Calu3 (cell line): ENCODE measurements at regions not wholly inside any gene's neighbourhood (a gene's known extent, or its start where the extent isn't known, plus 50 kb on each side); places are given as distances from the start of the nearest gene placed in this dataset.

Source experiments
- BruUV-seq: library from RNA; stranded (reverse); fragments of 400-500 nt; replicated peaks from 2 replicates; lab custom pipeline; 2021; lab: Mats Ljungman, UMichigan
- CTCF ChIA-PET: fragments of 300-600 bp; sonication (Branson Sonifier 250); formaldehyde crosslinking; loops from one replicate; lab custom pipeline; 2022; ENCODE audit warnings: antibody characterized with exemption; lab: Charles Lee
- DNase-seq: peaks from one replicate; pipeline ENCODE4 v3.0.0; 2022
- H3K27ac Mint-ChIP-seq: one replicate; pipeline ENCODE4 v1.8.0; 2022; ENCODE audit warnings: mixed read lengths; ENCODE audit not compliant: unreplicated experiment
- H3K27me3 Mint-ChIP-seq: one replicate; pipeline ENCODE4 v1.8.0; 2022; ENCODE audit warnings: mixed read lengths; ENCODE audit not compliant: unreplicated experiment
- H3K36me3 Mint-ChIP-seq: one replicate; pipeline ENCODE4 v1.8.0; 2022; ENCODE audit warnings: mild to moderate bottlenecking, moderate library complexity, mixed read lengths; ENCODE audit not compliant: insufficient read depth, unreplicated experiment
- H3K4me1 Mint-ChIP-seq: one replicate; pipeline ENCODE4 v1.8.0; 2022; ENCODE audit warnings: mild to moderate bottlenecking, low read depth, mixed read lengths; ENCODE audit not compliant: unreplicated experiment
- H3K4me3 Mint-ChIP-seq: one replicate; pipeline ENCODE4 v1.8.0; 2022; ENCODE audit warnings: mild to moderate bottlenecking, low read depth, moderate library complexity, mixed read lengths; ENCODE audit not compliant: unreplicated experiment
- H3K9me3 Mint-ChIP-seq: one replicate; pipeline ENCODE4 v1.8.0; 2022; ENCODE audit warnings: low read depth, mixed read lengths; ENCODE audit not compliant: unreplicated experiment
- CTCF ChIP-seq: fragments of 200-600 bp; IDR thresholded peaks from one replicate; pipeline ENCODE4 v1.8.0; 2022; ENCODE audit warnings: antibody characterized with exemption; ENCODE audit not compliant: unreplicated experiment
- intact Hi-C: fragments of 100-400 bp; cut with micrococcal nuclease; formaldehyde crosslinking; loops from one replicate; pipeline ENCODE4 v1.10.0; 2022; ENCODE audit not compliant: unreplicated experiment

GRCh38 chr4:123517971-123518370 lies 121.4 kb downstream of the SPRY1 start:
- no peak for TF ChIP-seq CTCF
- intact Hi-C loops = no loop called here
- CTCF ChIA-PET = no interaction called here
- DNase-seq = no peak
- H3K36me3 Mint-ChIP-seq = no peaks in the 10 kb centered on the region
- no peaks in the 10 kb centered on the region for H3K9me3 Mint-ChIP-seq
- no peak overlapping the region for H3K27ac Mint-ChIP-seq
- no peaks in the 10 kb centered on the region for H3K4me1 Mint-ChIP-seq
- no TSS peak for BruUV-seq
- no peaks in the 10 kb centered on the region for H3K27me3 Mint-ChIP-seq
- H3K4me3 Mint-ChIP-seq = no peak overlapping the region

DNA sequence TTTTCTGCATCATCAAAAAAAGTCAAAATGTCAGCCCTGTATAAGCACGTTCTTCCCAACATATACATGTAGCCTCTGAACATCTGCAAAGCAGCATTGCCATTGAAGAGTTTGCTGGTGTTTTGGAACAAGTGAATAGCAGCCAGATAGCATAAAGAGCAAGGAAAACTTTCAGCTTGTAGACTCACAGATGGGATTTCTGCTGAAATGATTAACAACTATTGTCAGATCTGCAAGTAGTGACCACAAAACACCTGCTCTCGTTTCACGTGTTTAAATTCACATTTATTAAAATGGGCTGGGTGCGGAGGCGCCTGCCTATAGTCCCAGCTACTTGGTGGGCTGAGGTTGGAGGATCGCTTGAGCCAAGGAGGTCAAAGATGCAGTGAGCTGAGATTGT lies 123.7 kb downstream of the SPRY1 start:
- DNase-seq = no peak
- CTCF ChIA-PET = no interaction called here
- Mint-ChIP-seq H3K36me3 (no peaks in the 10 kb centered on the region), H3K4me1 (no peaks in the 10 kb centered on the region), H3K9me3 (no peaks in the 10 kb centered on the region), H3K27ac (no peak overlapping the region), H3K4me3 (no peak overlapping the region), H3K27me3 (no peaks in the 10 kb centered on the region)
- intact Hi-C loops = no loop called here
- no peak for TF ChIP-seq CTCF
- BruUV-seq = no TSS peak

DNA sequence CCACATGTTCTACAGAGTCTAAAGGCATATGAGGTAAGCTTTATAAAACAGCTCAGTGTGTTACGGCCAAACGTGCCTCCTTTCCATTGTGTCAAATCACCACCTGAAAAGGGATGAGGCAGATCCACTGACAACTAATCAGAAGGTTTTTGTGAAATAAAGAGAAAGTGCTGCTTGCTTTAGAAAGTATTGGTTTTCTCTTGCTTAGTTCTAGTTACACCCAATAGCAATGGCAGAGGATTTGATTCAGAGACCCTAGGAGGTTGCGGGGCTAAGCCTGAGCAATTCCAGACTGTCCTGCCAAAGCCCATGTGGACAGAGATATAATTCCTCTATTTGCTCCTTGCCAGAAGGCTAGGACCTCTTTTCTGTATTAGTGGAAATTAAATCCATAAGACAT lies 125.5 kb downstream of the SPRY1 start:
- H3K4me3 Mint-ChIP-seq = no peak overlapping the region
- H3K27me3 Mint-ChIP-seq = no peaks in the 10 kb centered on the region
- H3K36me3 Mint-ChIP-seq = no peaks in the 10 kb centered on the region
- no peak for DNase-seq
- H3K9me3 Mint-ChIP-seq = no peaks in the 10 kb centered on the region
- no peaks in the 10 kb centered on the region for H3K4me1 Mint-ChIP-seq
- CTCF ChIA-PET = no interaction called here
- no peak for TF ChIP-seq CTCF
- no peak overlapping the region for H3K27ac Mint-ChIP-seq
- BruUV-seq = no TSS peak
- intact Hi-C loops = no loop called here

GRCh38 chr4:123522646-123523045 lies 126.1 kb downstream of the SPRY1 start:
- no peak for TF ChIP-seq CTCF
- Mint-ChIP-seq H3K27ac (no peak overlapping the region), H3K27me3 (no peaks in the 10 kb centered on the region), H3K4me1 (no peaks in the 10 kb centered on the region), H3K36me3 (no peaks in the 10 kb centered on the region), H3K4me3 (no peak overlapping the region), H3K9me3 (no peaks in the 10 kb centered on the region)
- DNase-seq = no peak
- intact Hi-C loops = no loop called here
- CTCF ChIA-PET = no interaction called here
- BruUV-seq = no TSS peak
